HepG2 (cell line): ENCODE measurements at regions not wholly inside any gene's neighbourhood (a gene's known extent, or its start where the extent isn't known, plus 50 kb on each side); places are given as distances from the start of the nearest gene placed in this dataset.

ENCODE experiments used
- AHDC1 ChIP-seq: sonication (generic); formaldehyde crosslinking; IDR thresholded peaks from 2 replicates; pipeline ENCODE4 v1.5.1; 2020; ENCODE audit warnings: mild to moderate bottlenecking, missing genetic modification reagents, borderline replicate concordance
- CENPT ChIP-seq: sonication (generic); formaldehyde crosslinking; IDR thresholded peaks from 2 replicates; pipeline ENCODE4 v1.8.0; 2022; ENCODE audit warnings: low read depth, mild to moderate bottlenecking, moderate library complexity, missing genetic modification reagents
- E2F5 ChIP-seq: sonication (generic); formaldehyde crosslinking; conservative IDR thresholded peaks from 2 replicates; pipeline ENCODE4 v1.4.0; 2020; ENCODE audit warnings: missing genetic modification reagents
- EZH2 ChIP-seq: conservative IDR thresholded peaks from 2 replicates; pipeline ENCODE4 v1.6.1; 2012; ENCODE audit warnings: mild to moderate bottlenecking, low read depth, low read length, moderate library complexity
- GATAD2A ChIP-seq: IDR thresholded peaks from 2 replicates; pipeline ENCODE4 v1.6.1; 2016
- HNF4A ChIP-seq: sonication (generic); formaldehyde crosslinking; IDR thresholded peaks from 2 replicates; pipeline ENCODE4 v1.4.0; 2020; ENCODE audit warnings: missing genetic modification reagents
- KDM3A ChIP-seq: IDR thresholded peaks from 2 replicates; pipeline ENCODE4 v1.6.1; 2018; ENCODE audit warnings: low read depth, missing compliant biosample characterization
- MED1 ChIP-seq: sonication (generic); formaldehyde crosslinking; IDR thresholded peaks from 2 replicates; pipeline ENCODE4 v1.4.0; 2020; ENCODE audit warnings: missing genetic modification reagents
- MIXL1 ChIP-seq: IDR thresholded peaks from 2 replicates; pipeline ENCODE4 v1.6.1; 2016
- RAD21 ChIP-seq: fragments of 450-650 bp; formaldehyde crosslinking; IDR thresholded peaks from 2 replicates; pipeline ENCODE4 v1.5.0; 2020; ENCODE audit warnings: mild to moderate bottlenecking
- RARG ChIP-seq: sonication (generic); formaldehyde crosslinking; IDR thresholded peaks from 2 replicates; pipeline ENCODE4 v1.4.0; 2020; ENCODE audit warnings: low read depth, mild to moderate bottlenecking, missing genetic modification reagents
- RNF219 ChIP-seq: sonication (generic); formaldehyde crosslinking; IDR thresholded peaks from 2 replicates; pipeline ENCODE4 v1.5.0; 2020; ENCODE audit warnings: mild to moderate bottlenecking, missing genetic modification reagents
- SNRNP70 ChIP-seq: fragments of 200-400 bp; formaldehyde crosslinking; IDR thresholded peaks from 2 replicates; pipeline ENCODE4 v1.6.1; 2017; ENCODE audit warnings: mild to moderate bottlenecking, low read depth, low read length, moderate library complexity
- ZEB1 ChIP-seq: IDR thresholded peaks from 2 replicates; pipeline ENCODE4 v1.6.1; 2012; ENCODE audit warnings: mild to moderate bottlenecking, low read depth, inconsistent platforms; ENCODE audit not compliant: insufficient replicate concordance
- ZNF446 ChIP-seq: sonication (generic); formaldehyde crosslinking; IDR thresholded peaks from 2 replicates; pipeline ENCODE4 v1.5.0; 2020; ENCODE audit warnings: mild to moderate bottlenecking, missing genetic modification reagents
- ZNF563 ChIP-seq: sonication (generic); formaldehyde crosslinking; IDR thresholded peaks from 2 replicates; pipeline ENCODE4 v1.8.0; 2022; ENCODE audit warnings: mild to moderate bottlenecking, moderate library complexity, missing genetic modification reagents
- ZNF614 ChIP-seq: IDR thresholded peaks from 2 replicates; pipeline ENCODE4 v1.6.1; 2018; ENCODE audit warnings: missing biosample characterization, missing genetic modification reagents, inconsistent platforms, borderline replicate concordance
- ZNF788 ChIP-seq: sonication (generic); formaldehyde crosslinking; IDR thresholded peaks from 2 replicates; pipeline ENCODE4 v1.5.0; 2020; ENCODE audit warnings: mild to moderate bottlenecking, missing genetic modification reagents, borderline replicate concordance
- TF ChIP-seq, protein P1 (sequence below): sonication (generic); formaldehyde crosslinking; IDR thresholded peaks from 2 replicates; pipeline ENCODE4 v1.4.0; 2020; ENCODE audit warnings: missing genetic modification reagents

- TF ChIP-seq, protein P1, sequence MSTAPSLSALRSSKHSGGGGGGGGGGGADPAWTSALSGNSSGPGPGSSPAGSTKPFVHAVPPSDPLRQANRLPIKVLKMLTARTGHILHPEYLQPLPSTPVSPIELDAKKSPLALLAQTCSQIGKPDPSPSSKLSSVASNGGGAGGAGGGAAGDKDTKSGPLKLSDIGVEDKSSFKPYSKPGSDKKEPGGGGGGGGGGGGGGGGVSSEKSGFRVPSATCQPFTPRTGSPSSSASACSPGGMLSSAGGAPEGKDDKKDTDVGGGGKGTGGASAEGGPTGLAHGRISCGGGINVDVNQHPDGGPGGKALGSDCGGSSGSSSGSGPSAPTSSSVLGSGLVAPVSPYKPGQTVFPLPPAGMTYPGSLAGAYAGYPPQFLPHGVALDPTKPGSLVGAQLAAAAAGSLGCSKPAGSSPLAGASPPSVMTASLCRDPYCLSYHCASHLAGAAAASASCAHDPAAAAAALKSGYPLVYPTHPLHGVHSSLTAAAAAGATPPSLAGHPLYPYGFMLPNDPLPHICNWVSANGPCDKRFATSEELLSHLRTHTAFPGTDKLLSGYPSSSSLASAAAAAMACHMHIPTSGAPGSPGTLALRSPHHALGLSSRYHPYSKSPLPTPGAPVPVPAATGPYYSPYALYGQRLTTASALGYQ (CRISPR knock-in tag), result no peak
- TF ChIP-seq ZNF788 (CRISPR knock-in tag) (no peak), ZNF446 (CRISPR knock-in tag) (no peak), E2F5 (CRISPR knock-in tag) (no peak), ZEB1 (peak; percentile 94), MIXL1 (peak; percentile 43; the same call in 1 of the 2 replicates), RNF219 (no peak), EZH2 (no peak), KDM3A (CRISPR knock-in tag) (0 out of 2 replicates have a peak, but pooled peaks have one; percentile 43), SNRNP70 (no peak), RAD21 (CRISPR knock-in tag) (peak; percentile 89), ZNF614 (0 out of 2 replicates have a peak, but pooled peaks have one; percentile 45), ZNF563 (CRISPR knock-in tag) (0 out of 2 replicates have a peak, but pooled peaks have one; percentile 36), CENPT (CRISPR knock-in tag) (no peak), HNF4A (CRISPR knock-in tag) (0 out of 2 replicates have a peak, but pooled peaks have one; percentile 12), GATAD2A (CRISPR knock-in tag) (peak; percentile 81), AHDC1 (CRISPR knock-in tag) (peak; percentile 43; the same call in 1 of the 2 replicates), RARG (CRISPR knock-in tag) (no peak), MED1 (CRISPR knock-in tag) (peak; percentile 82)
Measured at GRCh38 chr19:57068921-57069697, 50.7 kb upstream of the USP29 start (continued).
